Upper lobe of right lung (tissue), 1 donor: ENCODE measurements at regions not wholly inside any gene's neighbourhood (a gene's known extent, or its start where the extent isn't known, plus 50 kb on each side); places are given as distances from the start of the nearest gene placed in this dataset.
"Not testable (repeated sequence)": the region's sequence is repeated elsewhere in the genome, so short reads cannot be mapped to it uniquely, and the experiment has no call there.

Experiments
- ATAC-seq: fragments of 200-7000 bp; cut with Tn5 transposase; one replicate; pipeline ENCODE4 v1.9.1; 2020; ENCODE audit warnings: mild to moderate bottlenecking, moderate library complexity
- DNase-seq: peaks from one replicate; pipeline ENCODE4 v3.0.0-alpha.2; 2020
- H3K27ac ChIP-seq: fragments of 200-600 bp; one replicate; pipeline ENCODE4 v1.8.0; 2022
- H3K27me3 ChIP-seq: fragments of 200-600 bp; one replicate; pipeline ENCODE4 v1.8.0; 2022; ENCODE audit warnings: mild to moderate bottlenecking
- H3K36me3 ChIP-seq: fragments of 200-600 bp; one replicate; pipeline ENCODE4 v1.8.0; 2022
- H3K4me1 ChIP-seq: fragments of 200-600 bp; one replicate; pipeline ENCODE4 v1.8.0; 2022
- H3K4me3 ChIP-seq: fragments of 200-600 bp; one replicate; pipeline ENCODE4 v1.8.0; 2022; ENCODE audit warnings: mild to moderate bottlenecking
- H3K9me3 ChIP-seq: fragments of 200-600 bp; one replicate; pipeline ENCODE4 v1.8.0; 2022
- intact Hi-C: fragments of 100-400 bp; cut with DNase I; formaldehyde crosslinking; loops from one replicate; pipeline ENCODE4 v1.11.0; 2022
- TF ChIP-seq, protein P1 (sequence below): fragments of 200-600 bp; IDR thresholded peaks from one replicate; pipeline ENCODE4 v1.8.0; 2022; ENCODE audit warnings: antibody characterized with exemption
- donor health status: DM: no; HTN: yes; CAD: no; lungs with severe emphysema.

DNA sequence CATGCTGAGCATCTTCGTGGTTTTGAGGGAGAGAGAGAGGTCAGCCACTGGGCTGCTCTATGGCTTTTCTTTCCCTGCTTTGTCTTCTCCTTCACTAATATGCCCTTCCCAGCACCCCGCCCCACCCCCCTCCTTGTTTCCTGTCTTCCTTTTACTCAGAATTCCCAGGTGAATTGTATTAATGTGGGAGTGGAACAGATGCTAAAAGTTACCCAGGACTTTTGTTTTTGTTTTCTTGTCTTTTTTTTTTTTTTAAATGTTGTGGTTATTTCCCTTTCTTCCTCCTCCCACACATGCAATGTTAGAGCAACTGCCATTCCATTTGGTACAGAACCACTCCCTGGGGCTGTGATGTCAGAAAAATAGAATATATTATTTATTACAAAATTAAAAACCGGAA is 442.7 kb upstream of the CD180 start:
- intact Hi-C loops, result no loop called here
- Histone ChIP-seq H3K4me1 (no peaks in the 10 kb centered on the region), H3K36me3 (no peaks in the 10 kb centered on the region), H3K9me3 (no peaks in the 10 kb centered on the region), H3K27ac (no peak overlapping the region), H3K27me3 (no peaks in the 10 kb centered on the region), H3K4me3 (no peak overlapping the region)
- no peak for DNase-seq
- ATAC-seq, result no peak
- TF ChIP-seq, protein P1, sequence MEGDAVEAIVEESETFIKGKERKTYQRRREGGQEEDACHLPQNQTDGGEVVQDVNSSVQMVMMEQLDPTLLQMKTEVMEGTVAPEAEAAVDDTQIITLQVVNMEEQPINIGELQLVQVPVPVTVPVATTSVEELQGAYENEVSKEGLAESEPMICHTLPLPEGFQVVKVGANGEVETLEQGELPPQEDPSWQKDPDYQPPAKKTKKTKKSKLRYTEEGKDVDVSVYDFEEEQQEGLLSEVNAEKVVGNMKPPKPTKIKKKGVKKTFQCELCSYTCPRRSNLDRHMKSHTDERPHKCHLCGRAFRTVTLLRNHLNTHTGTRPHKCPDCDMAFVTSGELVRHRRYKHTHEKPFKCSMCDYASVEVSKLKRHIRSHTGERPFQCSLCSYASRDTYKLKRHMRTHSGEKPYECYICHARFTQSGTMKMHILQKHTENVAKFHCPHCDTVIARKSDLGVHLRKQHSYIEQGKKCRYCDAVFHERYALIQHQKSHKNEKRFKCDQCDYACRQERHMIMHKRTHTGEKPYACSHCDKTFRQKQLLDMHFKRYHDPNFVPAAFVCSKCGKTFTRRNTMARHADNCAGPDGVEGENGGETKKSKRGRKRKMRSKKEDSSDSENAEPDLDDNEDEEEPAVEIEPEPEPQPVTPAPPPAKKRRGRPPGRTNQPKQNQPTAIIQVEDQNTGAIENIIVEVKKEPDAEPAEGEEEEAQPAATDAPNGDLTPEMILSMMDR, result no peak

DNA sequence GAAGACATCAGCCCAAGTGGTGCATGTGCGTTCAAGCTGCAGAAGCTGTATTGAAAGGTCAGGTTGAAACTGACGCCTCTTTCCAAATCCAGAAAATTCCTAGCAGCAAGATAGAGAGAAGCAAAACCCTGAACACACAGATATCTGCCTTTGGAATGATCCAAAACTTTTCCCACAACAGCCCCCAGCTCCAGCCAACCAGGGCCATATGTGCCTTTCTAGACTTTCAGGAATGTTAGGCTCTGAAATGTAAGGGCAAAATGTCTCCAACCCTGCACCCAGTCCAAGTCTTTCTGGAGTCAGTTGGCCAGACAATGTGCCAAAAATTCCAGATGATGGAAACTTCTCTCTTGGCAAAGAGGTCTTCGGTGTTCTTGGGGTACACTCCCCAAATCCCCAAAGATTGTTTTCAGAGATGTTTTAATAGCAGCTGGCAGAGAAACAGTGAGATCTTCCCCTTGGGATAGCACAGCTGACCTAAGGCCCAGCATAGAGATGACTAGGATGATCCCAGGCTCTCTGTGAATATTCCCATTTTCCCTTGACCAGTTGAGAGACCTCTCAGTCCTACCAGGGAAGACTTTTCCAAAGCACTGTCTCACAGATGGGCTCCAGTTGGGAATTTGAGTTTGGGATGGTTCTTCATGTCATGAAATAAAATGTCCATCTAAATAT is 440.4 kb upstream of the CD180 start:
- TF ChIP-seq, protein P1, result no peak
- DNase-seq, result no peak
- H3K9me3 ChIP-seq, result no peaks in the 10 kb centered on the region
- H3K27ac ChIP-seq, result no peak overlapping the region
- no peak overlapping the region for H3K4me3 ChIP-seq
- H3K27me3 ChIP-seq, result no peaks in the 10 kb centered on the region
- H3K4me1 ChIP-seq, result no peaks in the 10 kb centered on the region
- no peaks in the 10 kb centered on the region for H3K36me3 ChIP-seq
- intact Hi-C loops, result no loop called here
- ATAC-seq, result no peak

DNA sequence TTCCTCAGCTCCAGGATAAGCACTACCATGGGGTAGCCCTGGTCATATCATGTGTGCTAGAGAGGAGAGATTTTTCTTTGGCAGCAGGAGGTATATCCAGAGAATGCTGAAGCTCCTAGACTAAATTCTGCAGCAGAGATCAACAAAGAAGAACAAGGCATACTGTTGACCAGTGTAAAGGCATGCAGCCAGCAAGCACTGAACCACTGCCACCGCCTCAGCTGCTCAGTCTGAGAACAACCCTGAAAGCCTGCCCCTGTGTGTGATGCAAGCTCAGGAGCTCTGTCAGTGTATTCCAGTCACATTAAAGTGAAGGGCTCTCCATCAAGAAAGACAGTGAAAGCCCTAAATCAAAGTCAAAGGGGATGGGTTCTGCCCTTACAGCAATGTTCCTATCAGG is 439.5 kb upstream of the CD180 start:
- DNase-seq (no peak), ATAC-seq (peak; percentile 62)
- Histone ChIP-seq H3K4me1 (no peaks in the 10 kb centered on the region), H3K36me3 (no peaks in the 10 kb centered on the region), H3K27me3 (no peaks in the 10 kb centered on the region), H3K4me3 (no peak overlapping the region), H3K9me3 (no peaks in the 10 kb centered on the region), H3K27ac (no peak overlapping the region)
- intact Hi-C loops, result no loop called here
- TF ChIP-seq, protein P1, result no peak

DNA sequence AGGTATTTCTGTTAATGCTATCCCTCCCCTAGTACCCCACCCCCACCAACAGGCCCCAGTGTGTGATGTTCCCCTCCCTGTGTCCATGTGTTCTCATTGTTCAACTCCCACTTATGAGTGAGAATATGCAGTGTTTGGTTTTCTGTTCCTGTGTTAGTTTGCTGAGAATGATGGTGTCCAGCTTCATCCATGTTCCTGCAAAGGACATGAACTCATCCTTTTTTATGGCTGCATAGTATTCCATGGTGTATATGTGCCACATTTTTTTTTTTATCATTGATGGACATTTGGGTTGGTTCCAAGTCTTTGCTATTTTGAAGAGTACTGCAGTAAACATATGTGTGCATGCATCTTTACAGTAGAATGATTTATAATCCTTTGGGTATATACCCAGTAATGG is 430.5 kb upstream of the CD180 start:
- ATAC-seq, intact Hi-C loops, H3K9me3 ChIP-seq, H3K4me1 ChIP-seq, H3K4me3 ChIP-seq, DNase-seq, H3K27ac ChIP-seq, H3K27me3 ChIP-seq, H3K36me3 ChIP-seq: not testable (repeated sequence)

DNA sequence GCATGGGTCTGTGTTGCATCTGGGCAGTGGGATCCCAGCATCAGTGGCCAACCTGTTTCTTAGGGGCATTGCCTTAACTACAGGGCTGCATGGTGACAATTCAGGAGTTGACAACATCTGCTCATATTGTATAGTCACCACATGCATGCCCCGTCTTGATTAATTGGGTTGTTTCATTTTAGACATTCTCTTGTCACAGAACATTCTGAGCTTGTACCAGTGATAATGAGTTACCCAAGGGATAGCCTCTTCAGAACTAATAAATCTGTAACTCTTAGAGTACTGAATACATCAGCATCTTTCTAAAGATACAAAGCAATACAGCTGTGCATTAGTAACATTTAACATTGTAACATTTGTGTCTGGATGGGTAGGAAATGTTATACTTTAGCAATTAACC is 426.5 kb upstream of the CD180 start:
- intact Hi-C loops, result no loop called here

More for the DNA sequence above, 426.5 kb upstream of the CD180 start:
- no peaks in the 10 kb centered on the region for H3K27me3 ChIP-seq
- no peaks in the 10 kb centered on the region for H3K9me3 ChIP-seq
- DNase-seq (no peak), ATAC-seq (no peak)
- no peak overlapping the region for H3K4me3 ChIP-seq
- TF ChIP-seq, protein P1, result no peak
- no peaks in the 10 kb centered on the region for H3K36me3 ChIP-seq
- H3K4me1 ChIP-seq, result no peaks in the 10 kb centered on the region
- H3K27ac ChIP-seq, result no peak overlapping the region
